Loucy (cell line): ENCODE measurements at regions not wholly inside any gene's neighbourhood (a gene's known extent, or its start where the extent isn't known, plus 50 kb on each side); places are given as distances from the start of the nearest gene placed in this dataset.

ENCODE experiments used
- EZH2phosphoT487 ChIP-seq: fragments of 200-600 bp; IDR thresholded peaks from 2 replicates; pipeline ENCODE4 v1.6.1; 2018; ENCODE audit warnings: antibody characterized with exemption, mild to moderate bottlenecking, moderate library complexity, borderline replicate concordance
- TF ChIP-seq, protein P1 (sequence below): fragments of 200-600 bp; sonication (generic); conservative IDR thresholded peaks from 2 replicates; pipeline ENCODE4 v1.5.1; 2014; ENCODE audit warnings: mild to moderate bottlenecking, antibody characterized with exemption, low read length

DNA sequence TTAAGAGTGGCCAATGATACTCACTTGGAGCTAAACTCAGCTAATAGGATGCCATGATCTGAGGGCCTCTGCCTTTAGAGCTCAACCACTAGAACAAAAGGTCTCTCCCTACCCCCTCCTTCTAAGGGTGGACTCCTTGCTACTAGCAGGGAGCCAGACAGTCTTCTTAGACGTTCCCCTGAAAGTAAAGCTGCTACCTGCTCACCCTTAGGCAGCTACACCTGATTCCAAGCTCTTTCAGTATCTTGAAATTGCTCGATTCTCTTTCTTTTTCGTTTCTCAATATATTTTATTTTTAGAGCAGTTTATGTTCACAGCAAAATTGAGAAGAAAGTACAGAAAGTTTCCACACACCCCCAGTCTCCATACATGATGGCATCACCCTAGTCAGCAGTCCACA, 112.6 kb upstream of the KCNJ15 start:
- TF ChIP-seq, protein P1, sequence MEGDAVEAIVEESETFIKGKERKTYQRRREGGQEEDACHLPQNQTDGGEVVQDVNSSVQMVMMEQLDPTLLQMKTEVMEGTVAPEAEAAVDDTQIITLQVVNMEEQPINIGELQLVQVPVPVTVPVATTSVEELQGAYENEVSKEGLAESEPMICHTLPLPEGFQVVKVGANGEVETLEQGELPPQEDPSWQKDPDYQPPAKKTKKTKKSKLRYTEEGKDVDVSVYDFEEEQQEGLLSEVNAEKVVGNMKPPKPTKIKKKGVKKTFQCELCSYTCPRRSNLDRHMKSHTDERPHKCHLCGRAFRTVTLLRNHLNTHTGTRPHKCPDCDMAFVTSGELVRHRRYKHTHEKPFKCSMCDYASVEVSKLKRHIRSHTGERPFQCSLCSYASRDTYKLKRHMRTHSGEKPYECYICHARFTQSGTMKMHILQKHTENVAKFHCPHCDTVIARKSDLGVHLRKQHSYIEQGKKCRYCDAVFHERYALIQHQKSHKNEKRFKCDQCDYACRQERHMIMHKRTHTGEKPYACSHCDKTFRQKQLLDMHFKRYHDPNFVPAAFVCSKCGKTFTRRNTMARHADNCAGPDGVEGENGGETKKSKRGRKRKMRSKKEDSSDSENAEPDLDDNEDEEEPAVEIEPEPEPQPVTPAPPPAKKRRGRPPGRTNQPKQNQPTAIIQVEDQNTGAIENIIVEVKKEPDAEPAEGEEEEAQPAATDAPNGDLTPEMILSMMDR = no peak
- TF ChIP-seq EZH2phosphoT487 = no peak
